ENCODE measurements at regions not wholly inside any gene's neighbourhood (a gene's known extent, or its start where the extent isn't known, plus 50 kb on each side); places are given as distances from the start of the nearest gene placed in this dataset.

DNA sequence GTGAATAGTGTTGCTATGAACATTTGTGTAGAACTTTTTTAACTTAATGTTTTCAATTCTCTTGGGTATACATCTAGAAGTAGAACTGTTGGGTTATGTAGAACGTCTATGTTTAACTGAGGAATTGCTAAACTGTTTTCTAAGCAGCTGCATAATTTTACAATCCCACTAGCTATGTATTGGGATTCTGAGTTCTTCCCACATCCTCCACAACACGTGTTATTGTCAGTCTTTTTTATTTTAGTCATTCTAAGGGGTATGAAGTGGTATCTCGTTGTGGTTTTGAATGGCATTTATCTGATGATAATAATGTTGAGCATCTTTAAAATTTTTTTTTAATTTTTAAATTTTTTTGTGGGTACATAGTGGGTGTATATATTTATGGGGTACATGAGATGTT is 55.0 kb upstream of the NPHP3 start:
- BruUV-seq (replicated peaks), result no TSS peak
- POLR2A ChIA-PET, result no interaction called here

DNA sequence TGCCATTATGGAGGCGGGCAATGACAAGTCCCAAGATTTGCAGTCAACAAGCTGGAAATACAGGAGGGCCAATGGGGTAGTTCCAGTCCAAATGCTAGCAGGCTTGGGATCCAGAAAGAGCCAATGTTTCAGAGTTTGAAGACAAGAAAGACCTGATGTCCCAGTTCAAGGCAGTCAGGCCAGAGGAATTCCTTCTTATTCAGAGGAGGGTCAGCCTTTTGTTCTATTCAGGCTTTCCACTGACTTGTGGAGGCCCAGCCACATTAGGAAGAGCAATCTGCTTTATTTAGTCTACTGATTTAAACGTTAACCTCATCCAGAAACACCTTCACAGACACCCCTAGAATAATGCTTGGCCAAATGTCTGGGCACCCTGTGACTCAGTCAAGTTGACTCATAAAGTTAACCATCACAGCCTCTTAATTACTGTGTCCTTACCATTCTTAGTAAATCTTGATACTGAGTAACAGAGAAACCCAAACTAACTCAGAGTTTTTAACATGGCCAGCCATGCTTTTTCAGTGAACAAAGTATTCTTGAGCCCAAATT is 50.9 kb upstream of the NPHP3 start:
- CTCF ChIA-PET, result no interaction called here
- intact Hi-C loops (cut with micrococcal nuclease; ENCODE audit: unreplicated experiment), result no loop called here
- Mint-ChIP-seq H3K36me3 (ENCODE audit: insufficient read depth, unreplicated experiment) (no peaks in the 10 kb centered on the region), H3K27ac (ENCODE audit: unreplicated experiment) (no peak overlapping the region), H3K4me1 (ENCODE audit: low read depth, unreplicated experiment) (no peaks in the 10 kb centered on the region), H3K4me3 (ENCODE audit: unreplicated experiment) (no peak overlapping the region), H3K27me3 (ENCODE audit: insufficient read depth, unreplicated experiment) (peaks cover 10% of the 10 kb centered on the region), H3K9me3 (ENCODE audit: unreplicated experiment) (peaks cover 3% of the 10 kb centered on the region)
- Histone ChIP-seq H3K36me3 (ENCODE audit: control insufficient read depth, insufficient read depth, low read length) (no peaks in the 10 kb centered on the region), H3K27me3 (replicated peaks; ENCODE audit: control insufficient read depth, insufficient read depth, low read length) (no peaks in the 10 kb centered on the region), H3K4me3 (ENCODE audit: low read depth, low read length) (no peak overlapping the region), H3K9me3 (no peaks in the 10 kb centered on the region), H3K4me1 (no peaks in the 10 kb centered on the region)
- no peak for DNase-seq
- no TSS peak for BruUV-seq (replicated peaks)
- POLR2A ChIA-PET, result no interaction called here
- TF ChIP-seq, protein P1, sequence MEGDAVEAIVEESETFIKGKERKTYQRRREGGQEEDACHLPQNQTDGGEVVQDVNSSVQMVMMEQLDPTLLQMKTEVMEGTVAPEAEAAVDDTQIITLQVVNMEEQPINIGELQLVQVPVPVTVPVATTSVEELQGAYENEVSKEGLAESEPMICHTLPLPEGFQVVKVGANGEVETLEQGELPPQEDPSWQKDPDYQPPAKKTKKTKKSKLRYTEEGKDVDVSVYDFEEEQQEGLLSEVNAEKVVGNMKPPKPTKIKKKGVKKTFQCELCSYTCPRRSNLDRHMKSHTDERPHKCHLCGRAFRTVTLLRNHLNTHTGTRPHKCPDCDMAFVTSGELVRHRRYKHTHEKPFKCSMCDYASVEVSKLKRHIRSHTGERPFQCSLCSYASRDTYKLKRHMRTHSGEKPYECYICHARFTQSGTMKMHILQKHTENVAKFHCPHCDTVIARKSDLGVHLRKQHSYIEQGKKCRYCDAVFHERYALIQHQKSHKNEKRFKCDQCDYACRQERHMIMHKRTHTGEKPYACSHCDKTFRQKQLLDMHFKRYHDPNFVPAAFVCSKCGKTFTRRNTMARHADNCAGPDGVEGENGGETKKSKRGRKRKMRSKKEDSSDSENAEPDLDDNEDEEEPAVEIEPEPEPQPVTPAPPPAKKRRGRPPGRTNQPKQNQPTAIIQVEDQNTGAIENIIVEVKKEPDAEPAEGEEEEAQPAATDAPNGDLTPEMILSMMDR (IDR thresholded peaks at IDR 0.05; ENCODE audit: insufficient read depth in 1 of 2, low read depth in 1 of 2, low read length in 1 of 2, severe bottlenecking in 1 of 2, unreplicated experiment in 1 of 2), result no peak

More for the DNA sequence above, 55.0 kb upstream of the NPHP3 start:
- no peaks in the 10 kb centered on the region for H3K27me3 ChIP-seq (replicated peaks; ENCODE audit: control insufficient read depth, insufficient read depth, low read length)
- Mint-ChIP-seq H3K4me1 (ENCODE audit: low read depth, unreplicated experiment) (no peaks in the 10 kb centered on the region), H3K4me3 (ENCODE audit: unreplicated experiment) (no peak overlapping the region), H3K9me3 (ENCODE audit: unreplicated experiment) (no peaks in the 10 kb centered on the region), H3K27me3 (ENCODE audit: insufficient read depth, unreplicated experiment) (peaks cover 3% of the 10 kb centered on the region), H3K27ac (ENCODE audit: unreplicated experiment) (no peak overlapping the region), H3K36me3 (ENCODE audit: insufficient read depth, unreplicated experiment) (no peaks in the 10 kb centered on the region)
- H3K4me3 ChIP-seq (ENCODE audit: low read depth, low read length), result no peak overlapping the region
- H3K4me1 ChIP-seq, result no peaks in the 10 kb centered on the region
- H3K36me3 ChIP-seq (ENCODE audit: control insufficient read depth, insufficient read depth, low read length), result no peaks in the 10 kb centered on the region
- intact Hi-C loops (cut with micrococcal nuclease; ENCODE audit: unreplicated experiment), result no loop called here
- TF ChIP-seq, protein P1 (IDR thresholded peaks at IDR 0.05; ENCODE audit: insufficient read depth in 1 of 2, low read depth in 1 of 2, low read length in 1 of 2, severe bottlenecking in 1 of 2, unreplicated experiment in 1 of 2), result no peak
- DNase-seq, result no peak
- CTCF ChIA-PET, result no interaction called here
- no peaks in the 10 kb centered on the region for H3K9me3 ChIP-seq

DNA sequence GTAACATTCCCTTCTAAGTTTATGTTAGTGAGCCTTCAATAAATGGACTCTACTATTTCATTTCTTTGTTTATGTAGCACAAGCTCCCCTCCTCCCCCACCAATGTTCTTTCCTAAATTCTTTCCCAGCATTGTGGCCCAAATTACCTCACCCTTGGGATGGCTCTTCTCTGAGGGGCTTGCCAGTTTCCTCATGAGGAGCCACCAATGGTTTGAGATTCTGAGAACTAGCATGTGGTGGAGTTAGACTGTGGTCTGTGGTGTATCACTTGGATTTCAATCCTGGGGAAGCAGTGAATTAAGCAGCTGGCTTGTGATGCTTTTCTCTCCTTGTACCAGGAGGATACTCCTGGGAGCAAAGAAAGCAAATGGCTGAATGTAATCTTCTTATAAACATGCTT is 50.0 kb upstream of the NPHP3 start:
- Histone ChIP-seq H3K36me3 (ENCODE audit: control insufficient read depth, insufficient read depth, low read length) (no peaks in the 10 kb centered on the region), H3K27me3 (replicated peaks; ENCODE audit: control insufficient read depth, insufficient read depth, low read length) (no peaks in the 10 kb centered on the region), H3K4me1 (no peaks in the 10 kb centered on the region), H3K4me3 (ENCODE audit: low read depth, low read length) (no peak overlapping the region), H3K9me3 (no peaks in the 10 kb centered on the region)
- no TSS peak for BruUV-seq (replicated peaks)
- H3K4me1 Mint-ChIP-seq (ENCODE audit: low read depth, unreplicated experiment), result no peaks in the 10 kb centered on the region
- no peak overlapping the region for H3K4me3 Mint-ChIP-seq (ENCODE audit: unreplicated experiment)
- ChIA-PET CTCF (no interaction called here), POLR2A (no interaction called here)
- no peak overlapping the region for H3K27ac Mint-ChIP-seq (ENCODE audit: unreplicated experiment)
- H3K36me3 Mint-ChIP-seq (ENCODE audit: insufficient read depth, unreplicated experiment), result no peaks in the 10 kb centered on the region
- peaks cover 12% of the 10 kb centered on the region for H3K27me3 Mint-ChIP-seq (ENCODE audit: insufficient read depth, unreplicated experiment)
- intact Hi-C loops (cut with micrococcal nuclease; ENCODE audit: unreplicated experiment), result no loop called here
- H3K9me3 Mint-ChIP-seq (ENCODE audit: unreplicated experiment), result peaks cover 8% of the 10 kb centered on the region
- TF ChIP-seq, protein P1 (IDR thresholded peaks at IDR 0.05; ENCODE audit: insufficient read depth in 1 of 2, low read depth in 1 of 2, low read length in 1 of 2, severe bottlenecking in 1 of 2, unreplicated experiment in 1 of 2), result no peak
- DNase-seq, result no peak

All from Caco-2 (cell line).